Neural progenitor cell (in vitro differentiated cells): ENCODE measurements at regions not wholly inside any gene's neighbourhood (a gene's known extent, or its start where the extent isn't known, plus 50 kb on each side); places are given as distances from the start of the nearest gene placed in this dataset.

Source experiments
- DNase-seq: peaks from one replicate; pipeline ENCODE4 v3.0.0-alpha.2; 2016; ENCODE audit warnings: low spot score
- H2AFZ ChIP-seq: fragments of 200-600 bp; sonication (generic); replicated peaks from 2 replicates; pipeline ENCODE4 v1.6.1; 2016; ENCODE audit warnings: antibody characterized with exemption
- H3F3A ChIP-seq: fragments of 200-600 bp; sonication (generic); 2 replicates; pipeline ENCODE4 v1.6.1; 2016; ENCODE audit warnings: antibody characterized with exemption, low read depth
- H3K27ac ChIP-seq: fragments of 200-600 bp; sonication (generic); 2 replicates; pipeline ENCODE4 v1.5.1; 2016; ENCODE audit warnings: mild to moderate bottlenecking
- H3K27me3 ChIP-seq: fragments of 200-600 bp; sonication (generic); 2 replicates; pipeline ENCODE4 v1.6.1; 2016; ENCODE audit warnings: mild to moderate bottlenecking, moderate library complexity
- H3K36me3 ChIP-seq: fragments of 200-600 bp; sonication (generic); 2 replicates; pipeline ENCODE4 v1.5.1; 2016
- H3K4me1 ChIP-seq: fragments of 200-600 bp; sonication (generic); 2 replicates; pipeline ENCODE4 v1.6.1; 2016; ENCODE audit warnings: mixed run types
- H3K4me2 ChIP-seq: fragments of 200-600 bp; sonication (generic); 2 replicates; pipeline ENCODE4 v1.6.1; 2016
- H3K4me3 ChIP-seq: fragments of 200-600 bp; sonication (generic); 2 replicates; pipeline ENCODE4 v1.5.1; 2016
- H3K79me2 ChIP-seq: fragments of 200-600 bp; sonication (generic); 2 replicates; pipeline ENCODE4 v1.6.1; 2016; ENCODE audit warnings: low read depth
- H3K9ac ChIP-seq: fragments of 200-600 bp; sonication (generic); 2 replicates; pipeline ENCODE4 v1.6.1; 2016
- H3K9me3 ChIP-seq: fragments of 200-600 bp; sonication (generic); 2 replicates; pipeline ENCODE4 v1.5.1; 2016; ENCODE audit warnings: low read depth
- H4K20me1 ChIP-seq: fragments of 200-600 bp; sonication (generic); 2 replicates; pipeline ENCODE4 v1.6.1; 2016; ENCODE audit warnings: low read depth
- H3K27ac Mint-ChIP-seq: 3 replicates; pipeline ENCODE4 v1.8.0; 2021; ENCODE audit warnings: mixed read lengths
- H3K27me3 Mint-ChIP-seq: 2 replicates; pipeline ENCODE4 v1.8.0; 2022; ENCODE audit warnings: low read depth, mild to moderate bottlenecking, inconsistent platforms, moderate library complexity, mixed read lengths; ENCODE audit not compliant: insufficient read depth
- H3K36me3 Mint-ChIP-seq: 3 replicates; pipeline ENCODE4 v1.8.0; 2021; ENCODE audit warnings: mixed read lengths
- H3K4me1 Mint-ChIP-seq: 3 replicates; pipeline ENCODE4 v1.8.0; 2021; ENCODE audit warnings: mixed read lengths
- H3K4me3 Mint-ChIP-seq: 3 replicates; pipeline ENCODE4 v1.8.0; 2021; ENCODE audit warnings: mild to moderate bottlenecking, moderate library complexity, mixed read lengths
- H3K9me3 Mint-ChIP-seq: 3 replicates; pipeline ENCODE4 v1.8.0; 2020; ENCODE audit warnings: mixed read lengths
- CTCF ChIP-seq: fragments of 200-600 bp; sonication (generic); IDR thresholded peaks from 2 replicates; pipeline ENCODE4 v1.5.1; 2017; ENCODE audit warnings: antibody characterized with exemption, mild to moderate bottlenecking
- EZH2 ChIP-seq: fragments of 200-600 bp; sonication (generic); IDR thresholded peaks from 2 replicates; pipeline ENCODE4 v1.6.1; 2017; ENCODE audit warnings: antibody characterized with exemption, mild to moderate bottlenecking, moderate library complexity
- EZH2phosphoT487 ChIP-seq: fragments of 200-600 bp; sonication (generic); IDR thresholded peaks from 2 replicates; pipeline ENCODE4 v1.6.1; 2017; ENCODE audit warnings: antibody characterized with exemption

- Mint-ChIP-seq H3K4me1 (no peaks in the 10 kb centered on the region), H3K9me3 (no peaks in the 10 kb centered on the region), H3K36me3 (no peaks in the 10 kb centered on the region), H3K4me3 (no peak overlapping the region), H3K27me3 (no peaks in the 10 kb centered on the region), H3K27ac (no peak overlapping the region)
- H3K27ac ChIP-seq, result no peak overlapping the region
- no peak overlapping the region for H3K4me3 ChIP-seq
- no peaks in the 10 kb centered on the region for H3F3A ChIP-seq
- no peak overlapping the region for H3K9ac ChIP-seq
- H3K27me3 ChIP-seq, result no peaks in the 10 kb centered on the region
- no peak overlapping the region for H2AFZ ChIP-seq
- H3K4me1 ChIP-seq, result no peaks in the 10 kb centered on the region
- no peak for DNase-seq
- H3K9me3 ChIP-seq, result no peaks in the 10 kb centered on the region
- H3K79me2 ChIP-seq, result no peaks in the 10 kb centered on the region
- H3K36me3 ChIP-seq, result no peaks in the 10 kb centered on the region
- no peak overlapping the region for H3K4me2 ChIP-seq
- no peak for TF ChIP-seq CTCF
- no peak for TF ChIP-seq EZH2phosphoT487
- TF ChIP-seq EZH2, result no peak
- H4K20me1 ChIP-seq, result no peaks in the 10 kb centered on the region
Measured at GRCh38 chr7:53095731-53096501, 60.5 kb downstream of the POM121L12 start.

- H3K27ac ChIP-seq, result no peak overlapping the region
- no peak overlapping the region for H3K9ac ChIP-seq
- H3K4me3 ChIP-seq, result no peak overlapping the region
- H3K4me2 ChIP-seq, result no peak overlapping the region
- no peak for TF ChIP-seq EZH2
- TF ChIP-seq EZH2phosphoT487, result no peak
- TF ChIP-seq CTCF, result no peak
- no peaks in the 10 kb centered on the region for H3F3A ChIP-seq
- Mint-ChIP-seq H3K36me3 (no peaks in the 10 kb centered on the region), H3K4me1 (no peaks in the 10 kb centered on the region), H3K4me3 (no peak overlapping the region), H3K9me3 (peaks cover 5% of the 10 kb centered on the region), H3K27me3 (no peaks in the 10 kb centered on the region), H3K27ac (no peak overlapping the region)
- no peak overlapping the region for H2AFZ ChIP-seq
- no peaks in the 10 kb centered on the region for H4K20me1 ChIP-seq
- no peaks in the 10 kb centered on the region for H3K79me2 ChIP-seq
- no peaks in the 10 kb centered on the region for H3K4me1 ChIP-seq
- no peaks in the 10 kb centered on the region for H3K36me3 ChIP-seq
- no peak for DNase-seq
- H3K27me3 ChIP-seq, result no peaks in the 10 kb centered on the region
- H3K9me3 ChIP-seq, result no peaks in the 10 kb centered on the region
Measured at GRCh38 chr7:53100091-53100490, 64.7 kb downstream of the POM121L12 start.

GRCh38 chr7:53101026-53101425 lies 65.6 kb downstream of the POM121L12 start:
- Mint-ChIP-seq H3K27me3 (no peaks in the 10 kb centered on the region), H3K4me1 (no peaks in the 10 kb centered on the region), H3K9me3 (peaks cover 5% of the 10 kb centered on the region), H3K36me3 (no peaks in the 10 kb centered on the region), H3K27ac (no peak overlapping the region), H3K4me3 (no peak overlapping the region)
- no peak for DNase-seq
- H3K9ac ChIP-seq, result no peak overlapping the region
- H3K4me1 ChIP-seq, result no peaks in the 10 kb centered on the region
- no peaks in the 10 kb centered on the region for H3K36me3 ChIP-seq
- H2AFZ ChIP-seq, result no peak overlapping the region
- H3K79me2 ChIP-seq, result no peaks in the 10 kb centered on the region
- H3K4me3 ChIP-seq, result no peak overlapping the region
- H3K27me3 ChIP-seq, result no peaks in the 10 kb centered on the region
- H3K9me3 ChIP-seq, result no peaks in the 10 kb centered on the region
- no peak overlapping the region for H3K27ac ChIP-seq
- no peak overlapping the region for H3K4me2 ChIP-seq
- TF ChIP-seq CTCF (no peak), EZH2phosphoT487 (no peak), EZH2 (no peak)
- H4K20me1 ChIP-seq, result no peaks in the 10 kb centered on the region
- no peaks in the 10 kb centered on the region for H3F3A ChIP-seq
